ENCODE measurements at regions not wholly inside any gene's neighbourhood (a gene's known extent, or its start where the extent isn't known, plus 50 kb on each side); places are given as distances from the start of the nearest gene placed in this dataset.

- TF ChIP-seq CTCF (IDR thresholded peaks at IDR 0.05; ENCODE audit: insufficient read depth, low read length, severe bottlenecking), result no peak
- no peak for FAIRE-seq
- Histone ChIP-seq H3K27me3 (ENCODE audit: control insufficient read depth, insufficient read depth, low read length) (no peaks in the 10 kb centered on the region), H3K36me3 (ENCODE audit: control insufficient read depth, insufficient read depth, low read length) (no peaks in the 10 kb centered on the region), H3K4me3 (ENCODE audit: low read depth, low read length) (no peak overlapping the region)
- DNase-seq (ENCODE audit: low read depth), result no peak
These were observed 371.4 kb downstream of the UQCRFS1 start for GRCh38 chr19:28841531-28841930.

GRCh38 chr19:28840891-28841290 is 372.1 kb downstream of the UQCRFS1 start:
- H3K27me3 ChIP-seq (ENCODE audit: control insufficient read depth, insufficient read depth, low read length), result no peaks in the 10 kb centered on the region
- no peak overlapping the region for H3K4me3 ChIP-seq (ENCODE audit: low read depth, low read length)
- no peak for TF ChIP-seq CTCF (IDR thresholded peaks at IDR 0.05; ENCODE audit: insufficient read depth, low read length, severe bottlenecking)
- no peaks in the 10 kb centered on the region for H3K36me3 ChIP-seq (ENCODE audit: control insufficient read depth, insufficient read depth, low read length)
- DNase-seq (ENCODE audit: low read depth), result no peak
- no peak for FAIRE-seq

GRCh38 chr19:28839455-28839854 is 373.5 kb downstream of the UQCRFS1 start:
- no peak for TF ChIP-seq CTCF (IDR thresholded peaks at IDR 0.05; ENCODE audit: insufficient read depth, low read length, severe bottlenecking)
- FAIRE-seq (no peak), DNase-seq (ENCODE audit: low read depth) (no peak)
- no peaks in the 10 kb centered on the region for H3K36me3 ChIP-seq (ENCODE audit: control insufficient read depth, insufficient read depth, low read length)
- no peaks in the 10 kb centered on the region for H3K27me3 ChIP-seq (ENCODE audit: control insufficient read depth, insufficient read depth, low read length)
- H3K4me3 ChIP-seq (ENCODE audit: low read depth, low read length), result no peak overlapping the region

GRCh38 chr19:28838909-28839308 is 374.0 kb downstream of the UQCRFS1 start:
- DNase-seq (ENCODE audit: low read depth) (no peak), FAIRE-seq (no peak)
- H3K4me3 ChIP-seq (ENCODE audit: low read depth, low read length), result no peak overlapping the region
- no peak for TF ChIP-seq CTCF (IDR thresholded peaks at IDR 0.05; ENCODE audit: insufficient read depth, low read length, severe bottlenecking)
- no peaks in the 10 kb centered on the region for H3K27me3 ChIP-seq (ENCODE audit: control insufficient read depth, insufficient read depth, low read length)
- no peaks in the 10 kb centered on the region for H3K36me3 ChIP-seq (ENCODE audit: control insufficient read depth, insufficient read depth, low read length)

GRCh38 chr19:28836421-28836820 is 376.5 kb downstream of the UQCRFS1 start:
- DNase-seq (ENCODE audit: low read depth) (no peak), FAIRE-seq (no peak)
- H3K27me3 ChIP-seq (ENCODE audit: control insufficient read depth, insufficient read depth, low read length), result no peaks in the 10 kb centered on the region

More at GRCh38 chr19:28836421-28836820, 376.5 kb downstream of the UQCRFS1 start:
- Histone ChIP-seq H3K4me3 (ENCODE audit: low read depth, low read length) (no peak overlapping the region), H3K36me3 (ENCODE audit: control insufficient read depth, insufficient read depth, low read length) (no peaks in the 10 kb centered on the region)
- TF ChIP-seq CTCF (IDR thresholded peaks at IDR 0.05; ENCODE audit: insufficient read depth, low read length, severe bottlenecking), result no peak

Data from bronchial epithelial cell (primary cell).